Activated CD8-positive, alpha-beta memory T cell treated with anti-CD3 and anti-CD28 coated beads, Interleukin-2, amount 50 U/mL, for 24 hours (primary cell): ENCODE measurements at regions not wholly inside any gene's neighbourhood (a gene's known extent, or its start where the extent isn't known, plus 50 kb on each side); places are given as distances from the start of the nearest gene placed in this dataset.

ENCODE experiments used
- DNase-seq: peaks from one replicate; pipeline ENCODE4 v3.0.0-alpha.2; 2020; ENCODE audit errors: extremely low read depth

DNA sequence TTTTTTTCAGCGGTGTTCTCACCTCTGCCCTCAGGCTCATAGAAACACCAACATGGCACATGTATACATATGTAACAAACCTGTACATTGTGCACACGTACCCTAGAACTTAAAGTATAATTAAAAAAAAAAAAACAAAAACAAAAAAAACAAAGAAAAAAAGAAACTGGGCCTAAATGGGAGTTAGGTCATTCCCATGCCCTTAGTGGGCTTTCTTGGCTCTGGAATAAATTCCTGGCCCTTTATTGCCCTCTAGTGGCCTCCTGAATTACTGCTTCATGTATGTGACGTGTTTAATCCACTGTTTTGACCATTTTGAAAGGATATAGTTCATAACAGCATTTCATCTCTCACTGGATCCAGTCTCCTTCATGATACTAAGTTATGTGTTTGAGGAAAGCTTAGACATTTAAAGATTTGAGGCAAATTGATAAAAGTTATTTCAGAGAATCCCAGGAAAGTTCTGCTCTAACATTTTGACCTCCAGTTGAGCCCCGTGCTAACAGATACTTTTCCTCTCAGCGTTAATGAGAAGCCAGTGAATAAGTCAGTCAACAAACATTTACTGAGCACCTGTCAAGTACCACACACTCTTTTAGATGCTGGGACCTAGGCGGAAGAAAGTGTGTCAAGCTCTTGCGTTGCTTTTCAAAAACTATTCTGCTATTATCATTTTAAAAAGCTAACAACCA, 54.7 kb upstream of the SYPL1 start:
- DNase-seq: no peak

DNA sequence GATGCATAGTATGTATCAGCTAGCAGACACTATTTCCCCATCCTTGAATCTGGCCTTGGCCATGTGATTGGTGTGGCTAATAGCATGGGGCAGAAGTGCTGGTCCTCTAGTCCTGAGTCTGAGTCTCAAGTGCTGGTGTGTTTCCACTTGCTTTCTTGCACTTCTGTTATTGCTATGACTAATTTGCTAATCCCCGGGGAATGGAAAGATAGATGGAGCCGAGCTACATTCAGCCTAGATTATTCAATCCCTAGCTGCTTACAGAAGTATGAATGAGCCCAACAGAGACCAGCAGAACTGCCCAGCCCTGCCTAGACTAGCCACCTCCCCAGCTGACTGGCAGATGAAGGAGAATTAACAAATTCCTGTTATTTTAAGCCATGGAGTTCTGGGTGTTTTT, 53.2 kb upstream of the SYPL1 start:
- DNase-seq: no peak

DNA sequence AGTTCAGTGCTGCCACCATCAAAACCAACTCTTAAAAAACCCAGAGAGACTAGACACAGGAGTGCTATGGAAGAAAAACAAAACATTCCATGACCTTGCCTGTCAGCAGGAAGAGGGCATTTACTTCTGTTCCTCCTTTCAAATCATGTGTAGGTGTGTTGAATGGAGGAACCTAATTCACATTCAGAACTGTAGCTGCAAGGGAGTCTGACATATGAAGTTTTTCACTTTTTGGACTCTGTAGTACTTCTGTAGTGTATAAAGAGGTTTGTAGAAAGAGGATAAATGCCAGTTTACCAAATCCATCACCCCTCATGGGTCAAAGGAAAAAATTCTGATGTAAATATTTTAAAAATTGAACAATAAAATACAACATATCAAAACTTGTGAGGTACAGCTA, 51.1 kb upstream of the SYPL1 start:
- no peak for DNase-seq
